Smooth muscle cell of the brain vasculature (primary cell): ENCODE measurements at regions not wholly inside any gene's neighbourhood (a gene's known extent, or its start where the extent isn't known, plus 50 kb on each side); places are given as distances from the start of the nearest gene placed in this dataset.

ENCODE experiments used
- DNase-seq: peaks from one replicate; pipeline ENCODE4 v3.0.0-alpha.2; 2012; ENCODE audit warnings: low read depth, low spot score

GRCh38 chr13:108526286-108526685 lies 103.1 kb upstream of the MYO16 start:
- no peak for DNase-seq

GRCh38 chr13:108527844-108528243 lies 101.6 kb upstream of the MYO16 start:
- no peak for DNase-seq

GRCh38 chr13:108528303-108528702 lies 101.1 kb upstream of the MYO16 start:
- DNase-seq = no peak

GRCh38 chr13:108533842-108534241 lies 95.6 kb upstream of the MYO16 start:
- DNase-seq = no peak

GRCh38 chr13:108534728-108535127 lies 94.7 kb upstream of the MYO16 start:
- DNase-seq = no peak

GRCh38 chr13:108549934-108550333 lies 79.5 kb upstream of the MYO16 start:
- no peak for DNase-seq

GRCh38 chr13:108551674-108552073 lies 77.7 kb upstream of the MYO16 start:
- DNase-seq = no peak

- no peak for DNase-seq
Observed at GRCh38 chr13:108558489-108558888, 70.9 kb upstream of the MYO16 start.

- no peak for DNase-seq
Observed at GRCh38 chr13:108560093-108560492, 69.3 kb upstream of the MYO16 start.

GRCh38 chr13:108561149-108561548 lies 68.3 kb upstream of the MYO16 start:
- no peak for DNase-seq

GRCh38 chr13:108566413-108567170 lies 62.8 kb upstream of the MYO16 start:
- DNase-seq = no peak

- no peak for DNase-seq
Observed at GRCh38 chr13:108572782-108573211, 56.6 kb upstream of the MYO16 start.

GRCh38 chr13:108573455-108573854 lies 56.0 kb upstream of the MYO16 start:
- no peak for DNase-seq

GRCh38 chr13:108574856-108575255 lies 54.6 kb upstream of the MYO16 start:
- DNase-seq = no peak

GRCh38 chr13:108575430-108575829 lies 54.0 kb upstream of the MYO16 start:
- no peak for DNase-seq
